Activated naive CD4-positive, alpha-beta T cell (primary cell): ENCODE measurements at regions not wholly inside any gene's neighbourhood (a gene's known extent, or its start where the extent isn't known, plus 50 kb on each side); places are given as distances from the start of the nearest gene placed in this dataset.
"Not testable (repeated sequence)": the region's sequence is repeated elsewhere in the genome, so short reads cannot be mapped to it uniquely, and the experiment has no call there.

Experiments used
- DNase-seq, 4 experiments: peaks; one replicate each; lab custom pipeline; 2025; lab: John Stamatoyannopoulos, UW

DNA sequence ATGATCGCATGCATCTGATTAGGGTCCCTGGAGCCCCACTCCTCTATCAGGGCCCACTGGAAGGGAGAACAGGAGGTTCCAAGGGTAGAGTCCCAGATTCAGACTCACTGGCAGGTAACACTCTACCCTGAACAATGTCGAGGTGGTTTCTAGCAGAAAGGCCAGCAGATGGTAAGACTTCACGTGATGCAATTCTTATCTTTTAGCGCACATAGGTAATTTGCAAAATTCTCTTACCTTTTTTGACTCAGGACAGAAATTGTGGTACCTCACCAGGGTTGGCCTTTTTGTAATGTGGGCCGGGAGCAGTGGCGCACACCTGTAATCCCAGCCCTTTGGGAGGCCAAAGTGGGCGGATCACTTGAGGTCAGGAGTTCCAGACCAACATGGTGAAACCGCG is 228.1 kb upstream of the JARID2 start:
- DNase-seq: no peak

DNA sequence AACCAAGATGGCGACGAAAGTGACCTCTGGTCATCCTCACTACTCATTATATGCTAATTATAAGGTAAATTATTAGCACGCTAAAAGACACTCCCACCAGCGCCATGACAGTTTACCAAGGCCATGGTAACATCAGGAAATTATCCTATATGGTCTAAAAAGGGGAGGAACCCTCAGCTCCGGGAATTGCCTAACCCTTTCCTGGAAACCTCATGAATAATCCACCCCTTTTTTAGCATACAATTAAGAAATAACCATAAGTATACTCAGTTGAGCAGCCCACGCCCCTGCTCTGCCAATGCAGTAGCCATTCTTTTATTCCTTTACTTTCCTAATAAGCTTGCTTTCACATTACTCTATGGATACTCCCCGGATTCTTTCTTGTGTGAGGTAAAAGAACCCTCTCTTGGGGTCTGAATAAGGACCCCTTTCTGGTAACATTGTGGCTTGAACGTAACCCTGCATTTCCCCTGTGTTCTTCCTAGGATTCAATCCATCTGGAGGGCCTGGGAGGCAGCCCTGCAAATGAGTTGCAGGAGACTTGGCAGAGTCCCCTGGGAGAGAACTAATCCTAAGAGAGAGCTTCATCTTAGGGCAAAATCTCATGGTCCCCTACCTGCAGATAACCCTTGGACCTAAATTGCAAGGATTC is 225.6 kb upstream of the JARID2 start:
- no peak for DNase-seq

DNA sequence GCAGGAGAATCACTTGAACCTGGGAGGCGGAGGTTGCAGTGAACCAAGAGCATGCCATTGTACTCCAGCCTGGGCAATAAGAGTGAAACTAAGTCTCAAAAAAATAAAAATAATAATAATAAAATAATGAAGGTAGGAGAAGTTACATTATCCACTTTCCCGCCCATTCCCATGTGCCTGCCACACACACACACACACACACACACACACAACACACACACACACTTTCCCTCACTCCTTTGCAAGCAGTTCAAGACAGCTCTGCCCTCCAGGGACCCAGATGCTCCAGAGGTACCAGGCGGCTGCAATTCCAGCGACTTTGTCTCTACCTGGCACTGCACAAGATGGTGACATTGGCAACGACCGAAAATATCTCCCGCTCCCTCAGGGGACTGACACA is 224.8 kb upstream of the JARID2 start:
- DNase-seq: no peak

DNA sequence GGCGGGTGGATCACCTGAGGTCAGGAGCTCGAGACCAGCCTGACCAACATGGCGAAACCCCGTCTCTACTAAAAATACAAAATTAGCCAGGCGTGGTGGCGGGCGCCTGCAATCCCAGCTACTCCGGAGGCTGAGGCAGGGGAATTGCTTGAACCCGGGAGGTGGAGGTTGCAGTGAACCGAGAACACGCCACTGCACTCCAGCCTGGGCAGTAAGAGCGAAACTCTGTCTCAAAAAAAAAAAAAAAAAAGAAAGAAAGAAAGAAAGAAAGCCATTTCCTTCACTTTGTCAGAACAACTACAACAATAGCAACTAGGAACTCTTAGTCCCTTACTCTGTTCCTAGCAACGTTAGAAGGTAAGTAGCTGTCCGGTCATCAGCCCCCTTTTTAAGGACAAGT is 222.9 kb upstream of the JARID2 start:
- not testable (repeated sequence) for DNase-seq

DNA sequence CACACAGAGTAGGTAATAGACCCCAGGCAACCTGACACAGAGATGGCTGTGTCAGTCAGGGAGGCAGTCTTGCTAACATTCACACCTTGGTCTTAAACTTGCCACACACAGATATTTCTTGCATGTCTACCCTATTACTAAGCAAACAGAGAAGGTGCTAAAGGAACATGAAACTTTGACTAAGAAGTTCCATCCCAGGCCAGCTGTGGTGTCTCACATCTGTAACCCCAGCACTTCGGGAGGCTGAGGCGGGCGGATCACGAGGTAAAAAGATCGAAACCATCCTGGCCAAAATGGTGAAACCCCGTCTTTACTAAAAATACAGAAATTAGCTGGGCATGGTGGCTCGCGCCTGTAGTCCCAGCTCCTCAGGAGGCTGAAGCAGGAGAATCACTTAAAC is 222.4 kb upstream of the JARID2 start:
- DNase-seq: no peak

DNA sequence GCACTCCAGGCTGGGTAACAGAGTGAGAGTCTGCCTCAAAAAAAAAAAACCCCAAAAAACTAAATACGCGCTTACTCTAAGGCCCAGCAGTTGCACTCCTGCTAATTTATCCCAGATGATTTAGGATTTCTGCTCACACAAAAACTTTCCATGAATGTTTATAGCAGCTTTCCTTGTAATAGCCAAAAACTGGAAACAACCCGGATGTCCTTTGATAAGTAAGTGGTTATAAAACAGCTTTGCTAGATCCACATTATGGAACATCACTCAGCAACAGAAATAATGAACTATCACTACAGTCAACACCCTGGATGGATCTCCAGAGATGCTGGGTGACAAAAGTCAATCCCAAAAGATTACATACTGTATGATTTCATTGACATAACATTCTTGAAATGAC is 220.4 kb upstream of the JARID2 start:
- no peak for DNase-seq

DNA sequence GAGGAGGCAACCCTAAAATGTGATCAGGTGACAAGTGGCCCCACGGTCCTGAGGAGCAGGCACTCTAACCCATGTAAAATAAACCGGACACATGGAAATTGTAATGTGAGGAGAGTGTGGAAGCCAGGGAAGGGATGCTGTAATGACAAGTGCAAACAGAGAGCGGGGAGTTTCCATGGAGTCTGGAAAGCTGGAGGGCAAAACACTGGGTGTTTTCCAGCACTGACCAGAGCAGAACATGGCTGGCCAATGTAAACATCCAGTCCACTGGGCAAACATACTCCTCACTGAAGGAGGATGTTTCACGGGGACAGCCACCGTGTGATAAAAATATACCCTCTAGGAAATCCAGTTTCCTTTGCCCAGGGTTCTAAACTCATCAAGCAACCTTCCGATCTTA is 219.0 kb upstream of the JARID2 start:
- no peak for DNase-seq

DNA sequence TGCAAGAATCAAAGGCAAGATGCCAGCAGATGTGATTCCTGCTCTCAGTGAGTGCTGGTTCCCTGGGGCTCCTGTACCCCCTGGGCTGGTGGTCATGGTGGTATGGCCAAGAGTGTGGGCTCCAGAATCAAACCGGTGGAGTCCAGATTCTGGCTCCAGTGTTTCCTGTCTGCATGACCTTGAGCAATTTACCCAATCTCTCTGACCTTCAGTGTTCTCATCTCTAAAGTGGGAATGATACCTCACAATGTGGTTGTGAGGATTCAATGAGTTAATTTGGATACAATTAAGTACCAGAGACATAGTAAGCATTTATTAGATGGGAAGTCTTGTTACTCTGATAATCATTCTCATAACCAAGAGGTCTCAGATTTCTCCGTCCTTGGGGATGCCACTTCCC is 218.4 kb upstream of the JARID2 start:
- DNase-seq: no peak

DNA sequence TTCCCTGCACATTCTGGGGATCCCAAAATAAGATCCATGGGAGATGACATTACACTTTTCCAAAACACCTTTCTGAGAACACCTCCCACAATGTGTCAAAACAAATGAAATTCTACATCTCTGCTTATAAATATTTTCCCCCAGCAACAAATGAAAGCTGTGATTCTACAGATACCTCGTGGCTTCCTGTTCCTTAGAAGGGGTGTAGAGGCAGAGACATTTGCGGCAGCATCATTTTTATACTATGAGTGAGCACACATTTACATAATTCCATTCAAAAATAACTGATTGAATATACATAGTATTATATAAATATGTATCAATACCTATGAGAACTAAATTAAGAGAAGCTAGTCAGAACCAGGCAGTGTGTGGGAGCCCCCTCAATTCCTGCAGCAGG is 213.9 kb upstream of the JARID2 start:
- no peak for DNase-seq

DNA sequence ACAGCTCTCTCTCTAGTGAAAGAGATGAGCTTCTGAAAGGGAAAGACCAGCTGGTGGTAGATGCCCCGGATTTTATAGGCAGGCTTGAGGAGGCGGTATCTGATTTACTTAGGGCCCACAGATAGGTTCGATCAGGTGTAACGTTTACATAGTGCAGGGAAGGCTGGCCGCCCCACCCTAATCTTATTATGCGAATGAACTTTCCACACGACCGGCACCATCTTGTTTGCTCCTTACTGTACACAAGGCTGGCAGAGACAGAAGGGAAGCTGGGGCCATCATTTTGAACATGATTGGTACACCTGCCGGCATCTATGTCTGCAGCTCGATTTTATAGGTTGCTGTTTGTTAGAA is 212.0 kb upstream of the JARID2 start:
- DNase-seq: no peak

DNA sequence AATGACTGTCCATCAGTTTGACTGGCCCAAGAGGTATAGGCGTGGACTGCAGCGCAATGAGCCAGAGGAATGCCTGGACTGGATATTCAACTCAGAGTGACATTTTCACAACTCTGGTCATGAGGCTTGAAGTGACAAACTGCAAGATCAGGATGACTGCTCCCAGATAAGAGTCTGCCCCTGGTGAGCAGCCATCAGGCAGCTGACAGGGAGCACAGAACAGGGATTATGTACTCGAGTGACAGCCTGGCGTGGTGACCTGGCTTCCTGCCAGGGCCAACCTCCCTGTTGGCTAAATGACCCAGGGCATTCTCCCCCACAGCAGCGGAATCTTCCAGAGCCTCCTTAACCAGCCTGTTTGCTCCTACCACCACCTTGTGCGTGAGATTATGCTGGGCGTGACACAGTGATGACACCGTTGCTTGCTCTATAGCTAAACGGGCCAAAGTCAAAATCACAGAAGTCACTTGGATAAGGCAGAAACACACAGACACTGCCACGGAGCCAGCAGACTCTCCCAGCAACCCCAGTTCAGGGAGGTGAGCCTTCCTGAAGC is 209.1 kb upstream of the JARID2 start:
- no peak for DNase-seq

DNA sequence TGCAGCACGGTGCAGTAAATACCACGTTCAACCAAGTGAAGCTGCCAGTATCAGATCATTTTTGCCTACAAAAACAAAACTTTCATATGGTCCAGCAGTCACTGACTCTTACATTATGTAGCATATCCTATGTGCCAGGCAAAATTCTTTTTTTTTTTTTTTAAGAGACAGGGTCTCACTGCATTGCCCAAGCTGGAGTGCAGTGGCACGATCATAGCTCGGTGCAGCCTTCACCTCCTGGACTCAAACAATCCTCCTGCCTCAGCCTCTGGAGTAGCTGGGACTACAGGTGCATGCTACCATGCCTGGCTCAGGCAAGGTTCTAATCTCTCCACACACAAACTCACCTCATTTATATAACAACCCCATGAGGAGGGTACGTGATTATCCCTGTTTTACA is 208.6 kb upstream of the JARID2 start:
- no peak for DNase-seq

DNA sequence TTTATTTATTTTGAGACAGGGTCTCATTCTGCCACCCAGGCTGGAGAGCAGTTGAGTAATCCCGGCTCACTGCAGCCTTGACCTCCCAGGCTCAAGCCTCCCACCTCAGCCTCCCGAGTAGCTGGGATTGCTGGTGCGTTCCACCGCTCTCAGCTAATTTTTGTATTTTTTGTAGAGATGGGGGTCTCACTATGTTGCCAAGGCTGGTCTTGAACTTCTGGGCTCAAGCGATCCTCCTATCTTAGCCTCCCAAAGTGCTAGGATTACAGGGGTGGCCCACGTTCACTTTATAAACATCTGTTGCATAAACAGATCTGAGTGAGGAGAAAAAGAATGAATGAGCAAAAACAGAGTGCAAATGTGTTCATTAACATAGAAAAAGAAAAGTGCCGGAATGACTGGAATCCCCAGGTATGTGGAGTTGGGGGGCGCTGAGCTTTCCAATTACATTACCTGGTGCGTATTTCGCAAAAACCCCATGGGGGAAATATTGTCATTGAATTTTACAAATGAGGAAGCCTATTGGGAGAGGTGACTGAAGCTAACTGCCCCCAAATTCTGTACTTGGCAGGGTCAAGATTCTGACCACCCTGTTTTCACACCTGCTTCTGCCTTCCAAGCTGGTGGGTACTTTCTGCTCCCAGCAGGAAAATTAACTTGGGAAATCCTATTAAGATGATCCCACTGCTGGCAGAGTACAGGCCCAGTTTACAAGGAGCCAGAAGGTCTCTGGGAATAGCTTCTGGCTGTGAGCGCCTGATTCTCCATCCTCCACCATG is 207.7 kb upstream of the JARID2 start:
- DNase-seq: no peak

DNA sequence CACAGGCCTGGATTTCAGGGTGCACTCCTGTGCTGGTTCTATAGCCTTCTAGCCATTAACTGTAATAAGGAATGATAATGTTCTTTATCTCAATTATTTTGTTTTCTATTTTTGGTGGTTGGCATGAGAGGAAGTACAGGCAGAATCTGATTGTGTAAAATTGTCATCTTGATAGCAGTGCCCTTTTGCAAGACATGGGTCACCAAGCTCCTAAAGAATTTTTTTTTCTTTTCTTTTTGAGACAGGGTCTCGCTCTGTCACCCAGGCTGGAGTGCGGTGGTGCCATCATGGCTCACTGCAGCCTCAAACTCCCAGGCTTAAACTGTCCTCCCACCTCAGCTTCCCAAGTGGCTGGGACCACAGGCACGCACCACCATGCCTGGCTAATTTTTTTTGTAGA is 206.7 kb upstream of the JARID2 start:
- no peak for DNase-seq

DNA sequence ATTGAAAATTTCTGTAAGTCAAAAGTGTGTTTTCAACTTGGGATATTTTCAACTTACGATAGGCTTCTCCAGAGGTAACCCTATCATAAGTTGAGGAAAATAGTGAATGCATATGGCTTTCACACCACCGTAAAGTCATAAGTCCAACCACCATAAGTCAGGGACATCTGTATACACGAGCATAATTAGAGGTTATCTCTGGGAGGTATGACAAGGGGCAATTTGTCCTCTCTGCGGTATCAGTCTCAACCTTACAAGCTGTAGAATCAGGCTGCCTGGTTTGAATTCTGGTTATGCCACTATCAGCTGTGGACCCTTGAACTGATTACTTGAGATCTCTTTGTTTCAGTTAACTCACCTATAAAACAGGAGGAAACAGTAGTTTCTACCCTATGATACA is 202.9 kb upstream of the JARID2 start:
- DNase-seq: no peak

DNA sequence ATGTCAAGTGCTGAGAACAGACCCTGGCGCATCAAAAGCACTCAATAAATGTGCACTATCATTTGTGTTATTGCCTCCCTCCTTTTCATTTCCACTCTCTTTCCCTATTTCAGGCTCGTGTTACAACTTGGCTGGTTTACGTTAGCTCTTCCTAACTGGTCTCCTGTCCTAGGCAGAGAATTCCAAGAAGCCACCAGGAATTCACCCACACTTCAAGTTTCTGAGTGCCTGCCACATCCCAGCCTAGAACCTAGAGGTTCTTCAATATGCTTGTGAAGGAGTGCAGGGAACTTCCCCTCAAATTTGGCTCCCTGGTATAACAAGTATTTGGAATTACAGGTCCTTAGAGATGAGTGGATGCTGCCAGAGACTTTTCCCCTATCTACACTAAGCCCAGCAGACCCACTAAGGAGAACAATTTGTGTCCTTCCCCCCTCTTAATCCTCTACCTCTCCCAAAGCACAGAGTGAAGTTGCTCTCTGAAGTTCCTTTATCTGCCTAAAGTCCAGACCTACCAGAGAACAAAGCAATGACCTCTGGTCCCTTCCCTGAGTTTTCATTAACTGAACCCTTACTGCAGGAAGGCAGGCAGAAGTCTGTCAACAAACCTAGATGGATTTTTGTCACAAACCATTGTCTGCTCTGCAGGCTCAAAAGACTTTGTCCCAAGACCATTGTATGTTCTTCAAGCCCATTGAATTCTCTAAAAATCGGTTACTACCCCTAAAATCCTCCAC is 201.6 kb upstream of the JARID2 start:
- DNase-seq: no peak

DNA sequence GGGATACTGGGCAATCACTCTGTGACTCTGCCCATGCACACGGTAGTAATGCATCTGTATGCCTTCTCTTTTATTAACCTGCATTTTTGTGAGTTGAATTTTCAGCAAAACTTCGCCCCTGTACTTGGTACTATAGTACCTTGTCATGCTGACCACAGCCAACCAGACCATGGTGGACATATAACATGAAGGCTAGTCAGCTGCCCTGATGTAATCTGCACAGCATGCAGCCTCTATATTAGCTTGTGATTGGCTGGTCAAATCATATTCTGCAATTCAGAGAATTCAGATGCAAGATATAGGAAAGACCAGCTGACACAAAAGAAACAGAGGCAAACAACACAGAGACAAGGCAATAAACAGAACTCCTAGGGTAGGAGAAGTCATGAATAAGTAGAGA is 200.9 kb upstream of the JARID2 start:
- no peak for DNase-seq

DNA sequence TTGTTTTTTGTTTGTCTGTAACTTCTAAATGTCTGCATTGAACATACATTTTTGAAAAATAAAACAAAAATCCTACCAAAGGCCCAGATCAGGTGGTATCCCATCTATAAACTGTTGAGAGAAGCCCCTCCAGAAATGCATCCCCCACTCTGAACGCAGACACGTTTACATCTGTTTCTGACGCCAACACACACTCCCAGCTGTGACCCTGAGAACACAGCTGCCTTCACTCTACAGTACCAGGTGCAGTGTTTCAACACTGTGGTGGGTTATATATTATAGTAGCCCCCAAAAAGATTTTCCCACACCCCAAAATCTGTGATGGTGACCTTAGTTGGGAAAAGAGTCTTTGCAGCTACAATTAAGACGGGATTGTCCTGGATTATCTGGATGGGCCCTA is 199.1 kb upstream of the JARID2 start:
- DNase-seq: no peak

DNA sequence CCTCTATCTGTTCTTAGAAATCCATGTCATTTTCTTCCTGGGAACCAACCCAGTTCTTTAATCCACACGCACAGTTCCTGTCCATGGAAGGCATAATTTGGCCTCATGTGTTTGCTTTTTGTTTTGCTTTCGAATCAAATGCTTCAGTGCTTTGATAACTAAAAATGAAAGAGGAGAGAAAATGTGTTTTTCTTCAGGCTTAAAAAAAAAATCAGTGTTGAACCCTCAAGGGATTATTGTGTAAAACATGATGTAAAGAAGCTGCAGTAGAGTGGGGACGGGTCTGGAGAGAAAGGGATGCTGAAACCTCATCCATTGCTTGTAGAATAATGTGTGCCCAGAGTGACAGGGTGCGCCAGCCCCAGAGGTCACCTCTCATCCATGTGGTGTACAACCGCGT is 197.5 kb upstream of the JARID2 start:
- DNase-seq: no peak

DNA sequence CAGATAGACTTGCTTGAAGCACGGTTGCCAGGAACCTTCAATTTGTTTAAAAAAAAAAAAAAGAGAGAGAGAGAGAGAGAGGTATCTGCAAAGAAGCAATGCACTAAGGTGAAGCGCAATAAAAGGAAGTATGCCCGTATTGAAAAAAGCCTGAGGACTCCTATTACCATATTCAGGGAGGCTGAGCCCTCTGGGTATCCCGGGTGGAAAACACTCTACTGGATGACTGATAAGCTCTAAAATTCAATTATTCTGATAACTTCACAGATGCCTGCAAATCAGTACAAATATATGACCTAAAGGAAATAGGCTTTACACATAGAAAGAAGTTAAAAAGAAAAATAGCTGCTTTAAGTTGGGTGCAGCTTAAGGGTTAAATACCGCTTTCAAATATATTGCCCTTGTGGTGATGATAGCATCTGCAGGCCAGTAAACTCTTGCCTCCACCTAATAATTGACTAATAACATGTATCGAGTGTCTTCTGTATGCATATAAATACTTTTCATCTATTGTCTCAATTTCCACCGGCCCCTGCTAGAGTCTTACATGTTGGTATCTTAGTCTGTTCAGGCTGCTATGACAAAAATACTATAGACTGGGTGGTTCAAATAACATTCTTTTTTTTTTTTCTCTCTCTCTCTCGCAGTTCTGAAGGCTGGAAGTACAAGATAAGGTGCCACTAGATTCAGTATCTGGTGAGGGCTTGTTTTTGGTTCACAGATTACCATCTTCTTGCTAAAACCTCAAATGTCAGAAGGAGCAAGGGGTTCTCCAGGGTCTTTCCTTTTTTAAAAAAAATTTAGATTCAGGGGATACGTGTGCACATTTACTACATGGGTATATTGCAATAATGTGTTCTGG is 187.4 kb upstream of the JARID2 start:
- DNase-seq: no peak

DNA sequence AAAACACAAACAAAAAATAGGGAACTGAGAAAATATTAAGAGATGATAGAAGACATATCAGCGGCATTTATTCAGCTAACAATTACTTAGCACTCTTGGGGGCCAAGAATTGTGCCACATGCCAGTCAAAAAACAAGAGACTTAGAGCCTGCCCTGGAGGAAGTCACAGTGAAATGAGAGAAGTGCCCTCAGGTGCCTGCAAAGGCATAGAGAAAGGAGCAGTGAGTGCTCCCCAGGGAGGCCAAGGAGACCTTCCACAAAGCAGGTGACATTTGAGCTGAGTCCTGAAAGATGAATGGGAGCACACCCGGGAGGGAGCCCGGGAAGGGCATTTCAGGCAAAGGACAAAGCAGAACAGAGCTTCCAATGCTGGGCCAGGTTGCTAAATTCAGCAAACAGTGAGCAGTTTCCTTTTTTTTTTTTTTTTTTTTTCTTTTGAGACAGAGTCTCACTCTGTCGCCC is 184.7 kb upstream of the JARID2 start:
- DNase-seq: no peak

DNA sequence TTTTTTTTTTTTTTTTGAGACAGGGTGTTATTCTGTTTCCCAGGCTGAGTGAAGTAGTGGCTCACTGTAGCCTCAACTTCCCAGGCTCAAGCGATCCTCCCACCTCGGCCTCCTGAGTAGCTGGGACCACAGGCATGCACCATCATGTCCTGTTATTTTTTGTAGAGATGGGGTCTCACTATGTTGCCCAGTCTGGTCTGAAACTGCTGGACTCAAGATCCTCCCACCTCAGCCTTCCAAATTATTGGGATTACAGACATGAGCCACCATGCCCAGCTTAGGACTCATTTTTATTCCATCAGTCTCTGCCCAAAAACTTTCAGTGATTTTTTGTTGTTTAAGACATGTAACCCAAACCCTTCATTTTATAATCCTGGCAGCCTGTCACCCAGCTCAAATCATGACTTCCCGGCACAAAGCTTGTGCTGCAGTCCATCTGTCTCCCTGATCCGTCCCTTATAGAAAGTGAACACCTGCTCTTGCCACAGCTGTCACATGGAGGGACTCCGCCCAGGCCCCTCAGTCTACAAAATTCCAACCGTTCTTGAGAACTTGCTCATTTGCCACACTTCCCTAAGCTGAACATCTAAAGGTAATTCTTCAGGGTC is 183.9 kb upstream of the JARID2 start:
- DNase-seq: no peak
